ENCODE measurements at regions not wholly inside any gene's neighbourhood (a gene's known extent, or its start where the extent isn't known, plus 50 kb on each side); places are given as distances from the start of the nearest gene placed in this dataset.

- Mint-ChIP-seq H3K4me1 (no peaks in the 10 kb centered on the region), H3K4me3 (no peak overlapping the region), H3K27ac (no peak overlapping the region), H3K36me3 (no peaks in the 10 kb centered on the region), H3K9me3 (peaks cover 0 to 3% (median 0%) of the 10 kb centered on the region in 11 donors), H3K27me3 (no peaks in the 10 kb centered on the region)
- DNase-seq (no peak), ATAC-seq (no peak)
- H3K36me3 ChIP-seq (ENCODE audit: control insufficient read depth in 2 of 3, insufficient read depth in 3 of 3, low read length in 3 of 3) = no peaks in the 10 kb centered on the region
- no peak overlapping the region for H3K4me3 ChIP-seq (ENCODE audit: low read length)
- POLR2A ChIA-PET = no interaction called here
- CTCF ChIA-PET = no interaction called here
- no peaks in the 10 kb centered on the region for H3K9me3 ChIP-seq (ENCODE audit: control insufficient read depth in 2 of 3, low read length in 3 of 3)
- intact Hi-C loops (cut with micrococcal nuclease) = no loop called here
- no peaks in the 10 kb centered on the region for H3K4me1 ChIP-seq (ENCODE audit: control insufficient read depth in 2 of 2, insufficient read depth in 2 of 2, low read length in 2 of 2)
- H3K27ac ChIP-seq (ENCODE audit: low read depth, low read length) = no peak overlapping the region
- H3K27me3 ChIP-seq (ENCODE audit: control insufficient read depth in 2 of 2, insufficient read depth in 2 of 2, low read length in 2 of 2) = no peaks in the 10 kb centered on the region
These were observed 262.3 kb downstream of the NUAK1 start for GRCh38 chr12:105876396-105876927.

GRCh38 chr12:105878964-105879363, 259.8 kb downstream of the NUAK1 start:
- Mint-ChIP-seq H3K4me1 (no peaks in the 10 kb centered on the region), H3K27me3 (peaks cover 0 to 1% (median 0%) of the 10 kb centered on the region in 5 donors), H3K36me3 (no peaks in the 10 kb centered on the region), H3K9me3 (peaks cover 0 to 6% (median 0%) of the 10 kb centered on the region in 11 donors), H3K4me3 (no peak overlapping the region), H3K27ac (no peak overlapping the region)
- ChIA-PET POLR2A (no interaction called here), CTCF (no interaction called here)
- Histone ChIP-seq H3K4me1 (ENCODE audit: control insufficient read depth in 2 of 2, insufficient read depth in 2 of 2, low read length in 2 of 2) (no peaks in the 10 kb centered on the region), H3K9me3 (ENCODE audit: control insufficient read depth in 2 of 3, low read length in 3 of 3) (no peaks in the 10 kb centered on the region), H3K36me3 (ENCODE audit: control insufficient read depth in 2 of 3, insufficient read depth in 3 of 3, low read length in 3 of 3) (no peaks in the 10 kb centered on the region), H3K27me3 (ENCODE audit: control insufficient read depth in 2 of 2, insufficient read depth in 2 of 2, low read length in 2 of 2) (no peaks in the 10 kb centered on the region), H3K4me3 (ENCODE audit: low read length) (no peak overlapping the region), H3K27ac (ENCODE audit: low read depth, low read length) (no peak overlapping the region)
- DNase-seq (no peak), ATAC-seq (no peak)
- intact Hi-C loops (cut with micrococcal nuclease) = no loop called here

GRCh38 chr12:105880824-105881388, 257.8 kb downstream of the NUAK1 start:
- H3K9me3 Mint-ChIP-seq = peaks cover 0 to 6% (median 0%) of the 10 kb centered on the region in 11 donors
- no peak overlapping the region for H3K4me3 Mint-ChIP-seq
- CTCF ChIA-PET = no interaction called here
- no peaks in the 10 kb centered on the region for H3K27me3 ChIP-seq (ENCODE audit: control insufficient read depth in 2 of 2, insufficient read depth in 2 of 2, low read length in 2 of 2)
- intact Hi-C loops (cut with micrococcal nuclease) = no loop called here
- H3K36me3 ChIP-seq (ENCODE audit: control insufficient read depth in 2 of 3, insufficient read depth in 3 of 3, low read length in 3 of 3) = no peaks in the 10 kb centered on the region
- no peak for DNase-seq
- H3K4me1 ChIP-seq (ENCODE audit: control insufficient read depth in 2 of 2, insufficient read depth in 2 of 2, low read length in 2 of 2) = no peaks in the 10 kb centered on the region
- POLR2A ChIA-PET = no interaction called here
- no peak for ATAC-seq
- H3K4me3 ChIP-seq (ENCODE audit: low read length) = no peak overlapping the region
- H3K27ac ChIP-seq (ENCODE audit: low read depth, low read length) = no peak overlapping the region
- H3K4me1 Mint-ChIP-seq = no peaks in the 10 kb centered on the region
- H3K9me3 ChIP-seq (ENCODE audit: control insufficient read depth in 2 of 3, low read length in 3 of 3) = no peaks in the 10 kb centered on the region
- peaks cover 0 to 13% (median 0%) of the 10 kb centered on the region in 5 donors for H3K27me3 Mint-ChIP-seq
- H3K36me3 Mint-ChIP-seq = no peaks in the 10 kb centered on the region
- H3K27ac Mint-ChIP-seq = no peak overlapping the region

GRCh38 chr12:105882404-105882803, 256.4 kb downstream of the NUAK1 start:
- Mint-ChIP-seq H3K4me1 (no peaks in the 10 kb centered on the region), H3K27me3 (peaks cover 0 to 13% (median 4%) of the 10 kb centered on the region in 5 donors), H3K27ac (no peak overlapping the region), H3K36me3 (no peaks in the 10 kb centered on the region), H3K9me3 (peaks cover 0 to 6% (median 0%) of the 10 kb centered on the region in 11 donors), H3K4me3 (no peak overlapping the region)
- POLR2A ChIA-PET = no interaction called here
- H3K27me3 ChIP-seq (ENCODE audit: control insufficient read depth in 2 of 2, insufficient read depth in 2 of 2, low read length in 2 of 2) = no peaks in the 10 kb centered on the region
- no peaks in the 10 kb centered on the region for H3K36me3 ChIP-seq (ENCODE audit: control insufficient read depth in 2 of 3, insufficient read depth in 3 of 3, low read length in 3 of 3)
- intact Hi-C loops (cut with micrococcal nuclease) = no loop called here
- H3K4me1 ChIP-seq (ENCODE audit: control insufficient read depth in 2 of 2, insufficient read depth in 2 of 2, low read length in 2 of 2) = no peaks in the 10 kb centered on the region
- DNase-seq (no peak), ATAC-seq (no peak)
- H3K27ac ChIP-seq (ENCODE audit: low read depth, low read length) = no peak overlapping the region
- no peak overlapping the region for H3K4me3 ChIP-seq (ENCODE audit: low read length)
- CTCF ChIA-PET = no interaction called here
- no peaks in the 10 kb centered on the region for H3K9me3 ChIP-seq (ENCODE audit: control insufficient read depth in 2 of 3, low read length in 3 of 3)

GRCh38 chr12:105887131-105887530, 251.6 kb downstream of the NUAK1 start:
- Mint-ChIP-seq H3K27ac (no peak overlapping the region), H3K4me3 (no peak overlapping the region), H3K27me3 (peaks cover 0 to 13% (median 4%) of the 10 kb centered on the region in 5 donors), H3K9me3 (peaks cover 0 to 2% (median 0%) of the 10 kb centered on the region in 11 donors), H3K4me1 (no peaks in the 10 kb centered on the region), H3K36me3 (no peaks in the 10 kb centered on the region)
- Histone ChIP-seq H3K27ac (ENCODE audit: low read depth, low read length) (no peak overlapping the region), H3K36me3 (ENCODE audit: control insufficient read depth in 2 of 3, insufficient read depth in 3 of 3, low read length in 3 of 3) (no peaks in the 10 kb centered on the region), H3K9me3 (ENCODE audit: control insufficient read depth in 2 of 3, low read length in 3 of 3) (no peaks in the 10 kb centered on the region), H3K4me1 (ENCODE audit: control insufficient read depth in 2 of 2, insufficient read depth in 2 of 2, low read length in 2 of 2) (no peaks in the 10 kb centered on the region), H3K4me3 (ENCODE audit: low read length) (no peak overlapping the region), H3K27me3 (ENCODE audit: control insufficient read depth in 2 of 2, insufficient read depth in 2 of 2, low read length in 2 of 2) (no peaks in the 10 kb centered on the region)
- ATAC-seq (no peak), DNase-seq (no peak)
- CTCF ChIA-PET = no interaction called here
- POLR2A ChIA-PET = no interaction called here
- intact Hi-C loops (cut with micrococcal nuclease) = no loop called here

- intact Hi-C loops (cut with micrococcal nuclease) = no loop called here
- Histone ChIP-seq H3K27me3 (ENCODE audit: control insufficient read depth in 2 of 2, insufficient read depth in 2 of 2, low read length in 2 of 2) (no peaks in the 10 kb centered on the region), H3K9me3 (ENCODE audit: control insufficient read depth in 2 of 3, low read length in 3 of 3) (no peaks in the 10 kb centered on the region), H3K36me3 (ENCODE audit: control insufficient read depth in 2 of 3, insufficient read depth in 3 of 3, low read length in 3 of 3) (no peaks in the 10 kb centered on the region), H3K27ac (ENCODE audit: low read depth, low read length) (no peak overlapping the region), H3K4me3 (ENCODE audit: low read length) (no peak overlapping the region), H3K4me1 (ENCODE audit: control insufficient read depth in 2 of 2, insufficient read depth in 2 of 2, low read length in 2 of 2) (no peaks in the 10 kb centered on the region)
- DNase-seq (no peak), ATAC-seq (no peak)
- H3K4me3 Mint-ChIP-seq = no peak overlapping the region
- H3K9me3 Mint-ChIP-seq = peaks cover 0 to 1% (median 0%) of the 10 kb centered on the region in 11 donors
- no peak overlapping the region for H3K27ac Mint-ChIP-seq
- CTCF ChIA-PET = no interaction called here
- no peaks in the 10 kb centered on the region for H3K36me3 Mint-ChIP-seq
- H3K4me1 Mint-ChIP-seq = no peaks in the 10 kb centered on the region
- peaks cover 0 to 13% (median 4%) of the 10 kb centered on the region in 5 donors for H3K27me3 Mint-ChIP-seq
- POLR2A ChIA-PET = no interaction called here
These were observed 250.1 kb downstream of the NUAK1 start for GRCh38 chr12:105888696-105889095.

GRCh38 chr12:105892362-105892910, 246.3 kb downstream of the NUAK1 start:
- no peak for DNase-seq
- ATAC-seq = no peak
- intact Hi-C loops (cut with micrococcal nuclease) = no loop called here
- no peak overlapping the region for H3K27ac Mint-ChIP-seq
- no peaks in the 10 kb centered on the region for H3K36me3 Mint-ChIP-seq
- H3K9me3 Mint-ChIP-seq = peaks cover 0 to 5% (median 0%) of the 10 kb centered on the region in 11 donors
- H3K27me3 Mint-ChIP-seq = peaks cover 0 to 9% (median 4%) of the 10 kb centered on the region in 5 donors
- POLR2A ChIA-PET = no interaction called here
- Histone ChIP-seq H3K4me1 (ENCODE audit: control insufficient read depth in 2 of 2, insufficient read depth in 2 of 2, low read length in 2 of 2) (no peaks in the 10 kb centered on the region), H3K27me3 (ENCODE audit: control insufficient read depth in 2 of 2, insufficient read depth in 2 of 2, low read length in 2 of 2) (no peaks in the 10 kb centered on the region), H3K27ac (ENCODE audit: low read depth, low read length) (no peak overlapping the region), H3K9me3 (ENCODE audit: control insufficient read depth in 2 of 3, low read length in 3 of 3) (no peaks in the 10 kb centered on the region), H3K4me3 (ENCODE audit: low read length) (no peak overlapping the region), H3K36me3 (ENCODE audit: control insufficient read depth in 2 of 3, insufficient read depth in 3 of 3, low read length in 3 of 3) (no peaks in the 10 kb centered on the region)
- no peak overlapping the region for H3K4me3 Mint-ChIP-seq
- no peaks in the 10 kb centered on the region for H3K4me1 Mint-ChIP-seq
- CTCF ChIA-PET = no interaction called here

All from naive thymus-derived CD4-positive, alpha-beta T cell (primary cell).